GM23338 (cell line): ENCODE measurements at regions not wholly inside any gene's neighbourhood (a gene's known extent, or its start where the extent isn't known, plus 50 kb on each side); places are given as distances from the start of the nearest gene placed in this dataset.

Source experiments
- ATAC-seq: fragments of 200-7000 bp; cut with Tn5 transposase; 3 replicates; pipeline ENCODE4 v1.9.1; 2020
- DNase-seq: peaks from one replicate; pipeline ENCODE4 v3.0.0-alpha.2; 2015; ENCODE audit warnings: low spot score
- H2AFZ ChIP-seq: fragments of 200-600 bp; sonication (generic); 2 replicates; pipeline ENCODE4 v1.8.0; 2016; ENCODE audit warnings: antibody characterized with exemption, mild to moderate bottlenecking, moderate library complexity
- H3F3A ChIP-seq: fragments of 200-600 bp; sonication (generic); replicated peaks from 2 replicates; pipeline ENCODE4 v1.8.0; 2017; ENCODE audit warnings: antibody characterized with exemption, mixed run types, low read depth
- H3K27ac ChIP-seq: fragments of 200-600 bp; sonication (generic); 2 replicates; pipeline ENCODE4 v1.6.1; 2016; ENCODE audit warnings: low read depth
- H3K27me3 ChIP-seq: fragments of 200-600 bp; sonication (generic); 2 replicates; pipeline ENCODE4 v1.8.0; 2016; ENCODE audit warnings: mild to moderate bottlenecking, mixed run types, moderate library complexity; ENCODE audit not compliant: insufficient read depth
- H3K36me3 ChIP-seq: fragments of 200-600 bp; sonication (generic); 2 replicates; pipeline ENCODE4 v1.8.0; 2016; ENCODE audit warnings: mild to moderate bottlenecking; ENCODE audit not compliant: insufficient read depth
- H3K4me1 ChIP-seq: fragments of 200-600 bp; sonication (generic); 2 replicates; pipeline ENCODE4 v1.8.0; 2016; ENCODE audit warnings: mild to moderate bottlenecking, moderate library complexity; ENCODE audit not compliant: insufficient read depth
- H3K4me2 ChIP-seq: fragments of 200-600 bp; sonication (generic); 2 replicates; pipeline ENCODE4 v1.7.1; 2017; ENCODE audit warnings: mixed run types
- H3K4me3 ChIP-seq: fragments of 200-600 bp; sonication (generic); 2 replicates; pipeline ENCODE4 v1.6.1; 2016; ENCODE audit warnings: mixed run types
- H3K79me2 ChIP-seq: fragments of 200-600 bp; sonication (generic); replicated peaks from 2 replicates; pipeline ENCODE4 v1.8.0; 2017; ENCODE audit warnings: mild to moderate bottlenecking; ENCODE audit not compliant: insufficient read depth
- H3K9me2 ChIP-seq: fragments of 200-600 bp; sonication (generic); 2 replicates; pipeline ENCODE4 v1.8.0; 2017; ENCODE audit not compliant: insufficient read depth
- H4K20me1 ChIP-seq: fragments of 200-600 bp; sonication (generic); replicated peaks from 2 replicates; pipeline ENCODE4 v1.8.0; 2017; ENCODE audit warnings: mild to moderate bottlenecking; ENCODE audit not compliant: insufficient read depth
- H3K27ac Mint-ChIP-seq: 2 replicates; pipeline ENCODE4 v1.8.0; 2020; ENCODE audit warnings: inconsistent platforms, mild to moderate bottlenecking, moderate library complexity, mixed read lengths
- H3K27me3 Mint-ChIP-seq: 3 replicates; pipeline ENCODE4 v1.8.0; 2022; ENCODE audit warnings: low read depth, mild to moderate bottlenecking, moderate library complexity, mixed read lengths, inconsistent platforms; ENCODE audit not compliant: insufficient read depth, poor library complexity
- H3K36me3 Mint-ChIP-seq: 3 replicates; pipeline ENCODE4 v1.8.0; 2021; ENCODE audit warnings: low read depth, mild to moderate bottlenecking, inconsistent platforms, moderate library complexity, mixed read lengths
- H3K4me1 Mint-ChIP-seq: 3 replicates; pipeline ENCODE4 v1.8.0; 2020; ENCODE audit warnings: mild to moderate bottlenecking, inconsistent platforms, mixed read lengths
- H3K4me3 Mint-ChIP-seq: 3 replicates; pipeline ENCODE4 v1.8.0; 2021; ENCODE audit warnings: moderate library complexity, mild to moderate bottlenecking, inconsistent platforms, mixed read lengths
- H3K9me3 Mint-ChIP-seq: 3 replicates; pipeline ENCODE4 v1.8.0; 2020; ENCODE audit warnings: moderate library complexity, mild to moderate bottlenecking, inconsistent platforms, mixed read lengths
- CREB1 ChIP-seq: fragments of 250-450 bp; sonication (Bioruptor Pico); IDR thresholded peaks from 2 replicates; pipeline ENCODE4 v1.5.0; 2020; ENCODE audit warnings: low read depth, mild to moderate bottlenecking, moderate library complexity
- EZH2 ChIP-seq: fragments of 200-600 bp; sonication (generic); IDR thresholded peaks from one replicate; pipeline ENCODE4 v1.8.0; 2017; ENCODE audit warnings: antibody characterized with exemption, mild to moderate bottlenecking, low read depth; ENCODE audit not compliant: unreplicated experiment
- EZH2phosphoT487 ChIP-seq: fragments of 200-600 bp; sonication (generic); IDR thresholded peaks from one replicate; pipeline ENCODE4 v1.8.1; 2018; ENCODE audit warnings: antibody characterized with exemption; ENCODE audit not compliant: unreplicated experiment
- NANOG ChIP-seq: IDR thresholded peaks from 2 replicates; pipeline ENCODE4 v1.6.1; 2016; ENCODE audit warnings: antibody characterized with exemption, borderline replicate concordance
- POLR2AphosphoS5 ChIP-seq: IDR thresholded peaks from 2 replicates; pipeline ENCODE4 v1.6.1; 2016; ENCODE audit warnings: antibody characterized with exemption, low read depth
- STAT1 ChIP-seq: IDR thresholded peaks from one replicate; pipeline ENCODE4 v1.6.1; 2016; ENCODE audit warnings: antibody characterized with exemption; ENCODE audit not compliant: unreplicated experiment
- ZNF114 ChIP-seq: fragments of 250-450 bp; sonication (Bioruptor Pico); IDR thresholded peaks from 2 replicates; pipeline ENCODE4 v1.5.0; 2020; ENCODE audit warnings: mild to moderate bottlenecking, moderate library complexity
- TF ChIP-seq, protein P1 (sequence below): fragments of 250-450 bp; sonication (Bioruptor Pico); IDR thresholded peaks from 2 replicates; pipeline ENCODE4 v1.5.0; 2020; ENCODE audit warnings: mild to moderate bottlenecking, moderate library complexity
- TF ChIP-seq, protein P2 (sequence below), 2 experiments: fragments of 200-600 bp in 1 of 2; sonication (generic) in 1 of 2; conservative IDR thresholded peaks; 2 replicates each; pipeline versions ENCODE4 v1.5.1 to v1.6.1; 2016 to 2017; ENCODE audit warnings: antibody characterized with exemption in 2 of 2, low read depth in 2 of 2, mild to moderate bottlenecking in 2 of 2, moderate library complexity in 1 of 2

DNA sequence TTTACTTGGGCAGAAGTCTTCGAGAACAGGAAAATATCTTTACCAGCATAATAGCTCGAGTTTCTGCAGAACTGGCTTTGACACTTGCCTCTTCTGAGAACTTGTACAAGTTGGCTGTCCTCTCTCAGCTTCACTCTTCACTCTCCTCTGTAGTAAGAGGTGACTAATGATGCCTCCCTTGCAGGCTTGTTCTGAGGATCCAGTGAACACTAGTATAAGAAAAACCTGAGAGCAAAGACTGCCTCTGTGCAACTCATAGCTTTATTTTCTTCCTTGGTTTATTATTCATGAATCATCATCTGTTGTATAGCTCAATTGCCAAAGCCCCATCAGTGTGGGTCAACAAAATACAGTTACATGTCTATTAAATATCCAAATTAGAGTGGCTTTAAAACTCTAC, 266.7 kb upstream of the CLNK start:
- Mint-ChIP-seq H3K4me3 (no peak overlapping the region), H3K9me3 (peaks cover 5% of the 10 kb centered on the region; the same call in 2 of the 3 replicates), H3K27me3 (no peaks in the 10 kb centered on the region), H3K4me1 (peaks cover 8% of the 10 kb centered on the region; the same call in 2 of the 3 replicates), H3K36me3 (no peaks in the 10 kb centered on the region; the same call in 2 of the 3 replicates), H3K27ac (no peak overlapping the region)
- DNase-seq (no peak), ATAC-seq (no peak)
- H4K20me1 ChIP-seq: no peaks in the 10 kb centered on the region
- H3K9me2 ChIP-seq: peaks cover 19% of the 10 kb centered on the region
- no peaks in the 10 kb centered on the region; the same call in 1 of the 2 replicates for H3K36me3 ChIP-seq
- no peaks in the 10 kb centered on the region for H3F3A ChIP-seq
- H2AFZ ChIP-seq: no peak overlapping the region
- no peaks in the 10 kb centered on the region for H3K27me3 ChIP-seq
- TF ChIP-seq, protein P1, sequence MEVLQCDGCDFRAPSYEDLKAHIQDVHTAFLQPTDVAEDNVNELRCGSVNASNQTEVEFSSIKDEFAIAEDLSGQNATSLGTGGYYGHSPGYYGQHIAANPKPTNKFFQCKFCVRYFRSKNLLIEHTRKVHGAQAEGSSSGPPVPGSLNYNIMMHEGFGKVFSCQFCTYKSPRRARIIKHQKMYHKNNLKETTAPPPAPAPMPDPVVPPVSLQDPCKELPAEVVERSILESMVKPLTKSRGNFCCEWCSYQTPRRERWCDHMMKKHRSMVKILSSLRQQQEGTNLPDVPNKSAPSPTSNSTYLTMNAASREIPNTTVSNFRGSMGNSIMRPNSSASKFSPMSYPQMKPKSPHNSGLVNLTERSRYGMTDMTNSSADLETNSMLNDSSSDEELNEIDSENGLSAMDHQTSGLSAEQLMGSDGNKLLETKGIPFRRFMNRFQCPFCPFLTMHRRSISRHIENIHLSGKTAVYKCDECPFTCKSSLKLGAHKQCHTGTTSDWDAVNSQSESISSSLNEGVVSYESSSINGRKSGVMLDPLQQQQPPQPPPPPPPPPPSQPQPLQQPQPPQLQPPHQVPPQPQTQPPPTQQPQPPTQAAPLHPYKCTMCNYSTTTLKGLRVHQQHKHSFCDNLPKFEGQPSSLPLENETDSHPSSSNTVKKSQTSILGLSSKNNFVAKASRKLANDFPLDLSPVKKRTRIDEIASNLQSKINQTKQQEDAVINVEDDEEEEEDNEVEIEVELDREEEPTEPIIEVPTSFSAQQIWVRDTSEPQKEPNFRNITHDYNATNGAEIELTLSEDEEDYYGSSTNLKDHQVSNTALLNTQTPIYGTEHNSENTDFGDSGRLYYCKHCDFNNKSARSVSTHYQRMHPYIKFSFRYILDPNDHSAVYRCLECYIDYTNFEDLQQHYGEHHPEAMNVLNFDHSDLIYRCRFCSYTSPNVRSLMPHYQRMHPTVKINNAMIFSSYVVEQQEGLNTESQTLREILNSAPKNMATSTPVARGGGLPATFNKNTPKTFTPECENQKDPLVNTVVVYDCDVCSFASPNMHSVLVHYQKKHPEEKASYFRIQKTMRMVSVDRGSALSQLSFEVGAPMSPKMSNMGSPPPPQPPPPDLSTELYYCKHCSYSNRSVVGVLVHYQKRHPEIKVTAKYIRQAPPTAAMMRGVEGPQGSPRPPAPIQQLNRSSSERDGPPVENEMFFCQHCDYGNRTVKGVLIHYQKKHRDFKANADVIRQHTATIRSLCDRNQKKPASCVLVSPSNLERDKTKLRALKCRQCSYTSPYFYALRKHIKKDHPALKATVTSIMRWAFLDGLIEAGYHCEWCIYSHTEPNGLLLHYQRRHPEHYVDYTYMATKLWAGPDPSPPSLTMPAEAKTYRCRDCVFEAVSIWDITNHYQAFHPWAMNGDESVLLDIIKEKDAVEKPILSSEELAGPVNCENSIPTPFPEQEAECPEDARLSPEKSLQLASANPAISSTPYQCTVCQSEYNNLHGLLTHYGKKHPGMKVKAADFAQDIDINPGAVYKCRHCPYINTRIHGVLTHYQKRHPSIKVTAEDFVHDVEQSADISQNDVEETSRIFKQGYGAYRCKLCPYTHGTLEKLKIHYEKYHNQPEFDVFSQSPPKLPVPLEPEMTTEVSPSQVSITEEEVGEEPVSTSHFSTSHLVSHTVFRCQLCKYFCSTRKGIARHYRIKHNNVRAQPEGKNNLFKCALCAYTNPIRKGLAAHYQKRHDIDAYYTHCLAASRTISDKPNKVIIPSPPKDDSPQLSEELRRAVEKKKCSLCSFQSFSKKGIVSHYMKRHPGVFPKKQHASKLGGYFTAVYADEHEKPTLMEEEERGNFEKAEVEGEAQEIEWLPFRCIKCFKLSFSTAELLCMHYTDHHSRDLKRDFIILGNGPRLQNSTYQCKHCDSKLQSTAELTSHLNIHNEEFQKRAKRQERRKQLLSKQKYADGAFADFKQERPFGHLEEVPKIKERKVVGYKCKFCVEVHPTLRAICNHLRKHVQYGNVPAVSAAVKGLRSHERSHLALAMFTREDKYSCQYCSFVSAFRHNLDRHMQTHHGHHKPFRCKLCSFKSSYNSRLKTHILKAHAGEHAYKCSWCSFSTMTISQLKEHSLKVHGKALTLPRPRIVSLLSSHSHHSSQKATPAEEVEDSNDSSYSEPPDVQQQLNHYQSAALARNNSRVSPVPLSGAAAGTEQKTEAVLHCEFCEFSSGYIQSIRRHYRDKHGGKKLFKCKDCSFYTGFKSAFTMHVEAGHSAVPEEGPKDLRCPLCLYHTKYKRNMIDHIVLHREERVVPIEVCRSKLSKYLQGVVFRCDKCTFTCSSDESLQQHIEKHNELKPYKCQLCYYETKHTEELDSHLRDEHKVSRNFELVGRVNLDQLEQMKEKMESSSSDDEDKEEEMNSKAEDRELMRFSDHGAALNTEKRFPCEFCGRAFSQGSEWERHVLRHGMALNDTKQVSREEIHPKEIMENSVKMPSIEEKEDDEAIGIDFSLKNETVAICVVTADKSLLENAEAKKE: no peak
- TF ChIP-seq STAT1 (no peak), NANOG (no peak), POLR2AphosphoS5 (no peak), CREB1 (CRISPR knock-in tag) (no peak), EZH2 (no peak), EZH2phosphoT487 (no peak), ZNF114 (no peak)
- TF ChIP-seq, protein P2, sequence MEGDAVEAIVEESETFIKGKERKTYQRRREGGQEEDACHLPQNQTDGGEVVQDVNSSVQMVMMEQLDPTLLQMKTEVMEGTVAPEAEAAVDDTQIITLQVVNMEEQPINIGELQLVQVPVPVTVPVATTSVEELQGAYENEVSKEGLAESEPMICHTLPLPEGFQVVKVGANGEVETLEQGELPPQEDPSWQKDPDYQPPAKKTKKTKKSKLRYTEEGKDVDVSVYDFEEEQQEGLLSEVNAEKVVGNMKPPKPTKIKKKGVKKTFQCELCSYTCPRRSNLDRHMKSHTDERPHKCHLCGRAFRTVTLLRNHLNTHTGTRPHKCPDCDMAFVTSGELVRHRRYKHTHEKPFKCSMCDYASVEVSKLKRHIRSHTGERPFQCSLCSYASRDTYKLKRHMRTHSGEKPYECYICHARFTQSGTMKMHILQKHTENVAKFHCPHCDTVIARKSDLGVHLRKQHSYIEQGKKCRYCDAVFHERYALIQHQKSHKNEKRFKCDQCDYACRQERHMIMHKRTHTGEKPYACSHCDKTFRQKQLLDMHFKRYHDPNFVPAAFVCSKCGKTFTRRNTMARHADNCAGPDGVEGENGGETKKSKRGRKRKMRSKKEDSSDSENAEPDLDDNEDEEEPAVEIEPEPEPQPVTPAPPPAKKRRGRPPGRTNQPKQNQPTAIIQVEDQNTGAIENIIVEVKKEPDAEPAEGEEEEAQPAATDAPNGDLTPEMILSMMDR (conservative IDR thresholded peaks at IDR 0.05; ENCODE audit: low read depth in 2 of 2): no peak
- H3K27ac ChIP-seq: no peak overlapping the region
- no peaks in the 10 kb centered on the region for H3K4me1 ChIP-seq
- H3K79me2 ChIP-seq: no peaks in the 10 kb centered on the region
- H3K4me2 ChIP-seq: no peak overlapping the region
- no peak overlapping the region for H3K4me3 ChIP-seq
